Omental fat pad (tissue), 3 donors: ENCODE measurements at regions not wholly inside any gene's neighbourhood (a gene's known extent, or its start where the extent isn't known, plus 50 kb on each side); places are given as distances from the start of the nearest gene placed in this dataset.

ENCODE experiments used
- ATAC-seq: fragments of 150-250 bp; one replicate; pipeline ENCODE4 v1.9.1; 2016; ENCODE audit warnings: mild to moderate bottlenecking, moderate library complexity; ENCODE audit not compliant: low FRiP score
- DNase-seq: peaks from one replicate; pipeline ENCODE4 v3.0.0-alpha.2; 2019; ENCODE audit warnings: low spot score
- CTCF ChIP-seq, 3 donors: fragments of 450-650 bp; IDR thresholded peaks; one replicate each; pipeline ENCODE4 v1.5.1; 2016 to 2017; ENCODE audit warnings: antibody characterized with exemption in 3 of 3, mild to moderate bottlenecking in 3 of 3, moderate library complexity in 2 of 3

DNA sequence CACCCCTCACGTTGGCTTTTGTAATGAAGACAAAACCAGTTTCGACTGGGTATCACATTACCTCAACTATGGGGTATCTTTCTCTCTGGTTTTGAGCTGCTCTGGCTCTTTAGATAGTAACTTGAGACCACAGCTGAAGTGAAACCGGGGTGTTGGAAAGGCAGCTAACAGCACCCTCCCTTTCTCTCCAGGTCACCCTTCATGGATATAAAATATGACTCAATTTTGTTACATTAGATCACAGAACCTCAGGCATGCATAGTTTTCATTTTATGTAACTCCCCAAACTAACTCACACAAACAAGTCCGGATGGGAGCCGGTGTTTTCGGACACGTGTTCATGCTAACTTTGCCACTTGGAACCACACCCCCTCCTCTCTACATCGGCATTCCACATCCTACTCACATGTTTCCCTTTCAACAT lies 90.7 kb downstream of the NR2F2 start:
- DNase-seq (no peak), ATAC-seq (no peak)
- TF ChIP-seq CTCF (IDR thresholded peaks at IDR 0.05): no peak

DNA sequence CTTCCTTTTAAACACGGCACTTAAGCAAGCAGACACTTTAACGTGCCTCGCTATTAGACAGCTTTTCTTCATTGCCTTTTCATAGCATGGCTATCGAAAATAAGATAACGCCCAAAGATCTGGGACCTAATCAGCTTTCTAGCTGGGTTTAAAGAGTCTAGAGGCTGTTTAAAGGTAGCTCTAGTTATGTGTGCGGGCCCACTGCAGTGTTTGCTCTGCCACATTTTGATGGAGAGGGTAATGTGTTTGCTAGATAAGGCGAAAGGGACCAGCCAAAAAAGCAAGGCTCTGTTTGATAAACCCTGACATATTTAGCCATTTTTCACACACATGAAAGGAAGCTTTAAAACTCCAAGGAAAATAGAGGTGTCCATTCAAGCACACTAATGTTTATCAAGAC lies 91.6 kb downstream of the NR2F2 start:
- no peak for TF ChIP-seq CTCF (IDR thresholded peaks at IDR 0.05)
- ATAC-seq: no peak
- no peak for DNase-seq

GRCh38 chr15:96424674-96425073 lies 94.2 kb downstream of the NR2F2 start:
- no peak for DNase-seq
- no peak for TF ChIP-seq CTCF (IDR thresholded peaks at IDR 0.05)
- no peak for ATAC-seq

DNA sequence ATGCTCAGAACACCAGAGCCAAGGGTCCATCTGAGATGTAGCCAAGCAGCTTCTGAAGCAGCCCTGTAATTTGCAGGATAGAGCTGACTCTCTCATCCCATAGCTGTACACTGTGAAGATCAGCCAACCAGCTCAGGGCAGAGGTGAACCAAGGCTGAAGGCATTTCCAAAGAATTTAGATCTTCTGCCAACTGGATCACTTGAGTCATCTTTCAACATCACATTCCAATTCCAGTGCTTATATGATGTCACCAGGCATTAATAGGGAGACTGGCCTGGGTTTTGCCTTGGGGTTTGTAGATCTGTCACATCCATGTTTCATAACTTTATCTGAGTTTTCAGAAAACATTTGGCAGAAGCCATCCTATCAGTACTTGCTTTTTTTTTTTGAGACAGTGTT lies 98.2 kb downstream of the NR2F2 start:
- ATAC-seq: peak; percentile 98
- no peak for TF ChIP-seq CTCF (IDR thresholded peaks at IDR 0.05)
- no peak for DNase-seq

GRCh38 chr15:96431786-96432185 lies 101.3 kb downstream of the NR2F2 start:
- TF ChIP-seq CTCF (IDR thresholded peaks at IDR 0.05): no peak
- no peak for DNase-seq
- no peak for ATAC-seq

DNA sequence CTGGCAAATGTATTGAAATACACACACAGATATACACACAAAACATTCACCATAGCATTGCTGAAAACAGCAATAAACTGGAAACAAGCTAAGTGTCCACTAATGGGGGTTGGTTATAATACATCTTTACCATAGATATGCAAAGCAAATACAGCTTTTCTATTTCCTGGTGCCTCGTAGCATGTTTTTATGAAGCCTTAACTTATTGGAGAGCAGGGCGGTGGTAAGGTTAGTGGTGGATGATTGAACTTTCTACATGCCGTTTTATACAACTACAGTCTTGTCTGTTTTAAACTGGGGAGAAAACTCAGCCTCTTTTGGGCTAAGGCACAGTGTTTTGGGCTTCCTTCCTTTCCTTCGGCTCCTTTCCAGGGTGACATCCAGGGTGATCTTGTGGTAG lies 104.5 kb downstream of the NR2F2 start:
- ATAC-seq: no peak
- DNase-seq: no peak
- TF ChIP-seq CTCF (IDR thresholded peaks at IDR 0.05): no peak

DNA sequence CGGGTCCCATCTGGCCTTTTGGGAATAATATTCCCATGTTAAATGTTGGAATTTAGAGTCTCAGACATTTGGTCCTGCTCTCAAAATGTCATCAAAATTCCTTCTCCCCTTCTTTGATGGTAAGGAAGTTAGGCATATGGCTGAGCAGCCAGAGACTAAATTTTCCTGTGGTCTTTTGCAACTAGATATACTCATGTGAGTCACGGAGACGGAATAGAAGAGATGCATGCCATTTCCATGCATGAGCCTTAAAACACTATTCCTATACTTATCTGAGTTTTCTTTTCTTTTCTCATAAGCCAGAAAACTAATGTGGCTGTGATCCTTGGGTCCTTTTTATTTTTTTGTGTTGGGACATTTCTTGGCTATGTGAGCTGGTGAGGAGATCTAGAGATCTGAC lies 105.3 kb downstream of the NR2F2 start:
- no peak for DNase-seq
- ATAC-seq: no peak
- TF ChIP-seq CTCF (IDR thresholded peaks at IDR 0.05): no peak
